ENCODE measurements at regions not wholly inside any gene's neighbourhood (a gene's known extent, or its start where the extent isn't known, plus 50 kb on each side); places are given as distances from the start of the nearest gene placed in this dataset.

GRCh38 chr4:140297221-140297570 is 76.2 kb upstream of the SCOC start:
- H3K27ac Mint-ChIP-seq, result no peak overlapping the region
- no peaks in the 10 kb centered on the region for H3K36me3 Mint-ChIP-seq (ENCODE audit: low read depth)
- no peak overlapping the region for H3K4me3 Mint-ChIP-seq
- H3K27me3 Mint-ChIP-seq, result peaks cover 3% of the 10 kb centered on the region
- H3K9me3 Mint-ChIP-seq, result no peaks in the 10 kb centered on the region
- H3K4me1 Mint-ChIP-seq, result peaks cover 2% of the 10 kb centered on the region
- intact Hi-C loops (cut with micrococcal nuclease), result no loop called here
- no peak for DNase-seq

GRCh38 chr4:140296335-140297220 is 76.9 kb upstream of the SCOC start:
- peaks cover 2% of the 10 kb centered on the region for H3K4me1 Mint-ChIP-seq

GRCh38 chr4:140293979-140294378 is 79.5 kb upstream of the SCOC start:
- Mint-ChIP-seq H3K27me3 (peaks cover 3% of the 10 kb centered on the region), H3K4me1 (no peaks in the 10 kb centered on the region), H3K27ac (no peak overlapping the region), H3K36me3 (ENCODE audit: low read depth) (no peaks in the 10 kb centered on the region), H3K9me3 (no peaks in the 10 kb centered on the region), H3K4me3 (no peak overlapping the region)
- intact Hi-C loops (cut with micrococcal nuclease), result no loop called here
- DNase-seq, result no peak

More at GRCh38 chr4:140296335-140297220, 76.9 kb upstream of the SCOC start:
- Mint-ChIP-seq H3K4me3 (no peak overlapping the region), H3K27me3 (peaks cover 3% of the 10 kb centered on the region), H3K36me3 (ENCODE audit: low read depth) (no peaks in the 10 kb centered on the region), H3K9me3 (no peaks in the 10 kb centered on the region), H3K27ac (no peak overlapping the region)
- intact Hi-C loops (cut with micrococcal nuclease), result no loop called here
- no peak for DNase-seq

GRCh38 chr4:140291259-140291658 is 82.2 kb upstream of the SCOC start:
- intact Hi-C loops (cut with micrococcal nuclease), result no loop called here
- Mint-ChIP-seq H3K27me3 (peaks cover 3% of the 10 kb centered on the region), H3K9me3 (no peaks in the 10 kb centered on the region), H3K4me3 (no peak overlapping the region), H3K36me3 (ENCODE audit: low read depth) (no peaks in the 10 kb centered on the region), H3K27ac (no peak overlapping the region), H3K4me1 (no peaks in the 10 kb centered on the region)
- DNase-seq, result no peak

GRCh38 chr4:140289486-140289885 is 84.0 kb upstream of the SCOC start:
- Mint-ChIP-seq H3K27me3 (peaks cover under 1% of the 10 kb centered on the region), H3K9me3 (no peaks in the 10 kb centered on the region)

GRCh38 chr4:140286456-140286855 is 87.0 kb upstream of the SCOC start:
- no peak overlapping the region for H3K27ac Mint-ChIP-seq
- H3K27me3 Mint-ChIP-seq, result peaks cover 8% of the 10 kb centered on the region
- no peak overlapping the region for H3K4me3 Mint-ChIP-seq
- no peak for DNase-seq
- intact Hi-C loops (cut with micrococcal nuclease), result no loop called here
- no peaks in the 10 kb centered on the region for H3K9me3 Mint-ChIP-seq
- H3K4me1 Mint-ChIP-seq, result no peaks in the 10 kb centered on the region
- no peaks in the 10 kb centered on the region for H3K36me3 Mint-ChIP-seq (ENCODE audit: low read depth)

More at GRCh38 chr4:140289486-140289885, 84.0 kb upstream of the SCOC start:
- no peak for DNase-seq
- Mint-ChIP-seq H3K4me3 (no peak overlapping the region), H3K36me3 (ENCODE audit: low read depth) (no peaks in the 10 kb centered on the region), H3K4me1 (no peaks in the 10 kb centered on the region), H3K27ac (no peak overlapping the region)
- intact Hi-C loops (cut with micrococcal nuclease), result no loop called here

GRCh38 chr4:140284456-140284855 is 89.0 kb upstream of the SCOC start:
- intact Hi-C loops (cut with micrococcal nuclease), result no loop called here

GRCh38 chr4:140281828-140282552 is 91.5 kb upstream of the SCOC start:
- Mint-ChIP-seq H3K9me3 (no peaks in the 10 kb centered on the region), H3K4me1 (no peaks in the 10 kb centered on the region), H3K4me3 (no peak overlapping the region), H3K27me3 (peaks cover 15% of the 10 kb centered on the region), H3K36me3 (ENCODE audit: low read depth) (no peaks in the 10 kb centered on the region), H3K27ac (no peak overlapping the region)
- intact Hi-C loops (cut with micrococcal nuclease), result no loop called here
- DNase-seq, result no peak

More at GRCh38 chr4:140284456-140284855, 89.0 kb upstream of the SCOC start:
- H3K9me3 Mint-ChIP-seq, result no peaks in the 10 kb centered on the region
- H3K4me1 Mint-ChIP-seq, result no peaks in the 10 kb centered on the region
- no peak overlapping the region for H3K4me3 Mint-ChIP-seq
- H3K27ac Mint-ChIP-seq, result no peak overlapping the region
- peaks cover 8% of the 10 kb centered on the region for H3K27me3 Mint-ChIP-seq
- no peaks in the 10 kb centered on the region for H3K36me3 Mint-ChIP-seq (ENCODE audit: low read depth)
- DNase-seq, result no peak

- no peak overlapping the region for H3K27ac Mint-ChIP-seq
These were observed 95.9 kb upstream of the SCOC start for GRCh38 chr4:140277576-140277975.

GRCh38 chr4:140271553-140271952 is 101.9 kb upstream of the SCOC start:
- H3K27me3 Mint-ChIP-seq, result peaks cover 10% of the 10 kb centered on the region
- H3K36me3 Mint-ChIP-seq (ENCODE audit: low read depth), result no peaks in the 10 kb centered on the region
- no peaks in the 10 kb centered on the region for H3K4me1 Mint-ChIP-seq
- DNase-seq, result no peak
- no peak overlapping the region for H3K4me3 Mint-ChIP-seq
- intact Hi-C loops (cut with micrococcal nuclease), result no loop called here
- no peak overlapping the region for H3K27ac Mint-ChIP-seq
- H3K9me3 Mint-ChIP-seq, result no peaks in the 10 kb centered on the region

More at GRCh38 chr4:140277576-140277975, 95.9 kb upstream of the SCOC start:
- Mint-ChIP-seq H3K4me3 (no peak overlapping the region), H3K36me3 (ENCODE audit: low read depth) (no peaks in the 10 kb centered on the region), H3K9me3 (no peaks in the 10 kb centered on the region), H3K27me3 (peaks cover 7% of the 10 kb centered on the region), H3K4me1 (no peaks in the 10 kb centered on the region)
- DNase-seq, result no peak
- intact Hi-C loops (cut with micrococcal nuclease), result no loop called here

- Mint-ChIP-seq H3K4me1 (no peaks in the 10 kb centered on the region), H3K4me3 (no peak overlapping the region), H3K27ac (no peak overlapping the region), H3K9me3 (no peaks in the 10 kb centered on the region), H3K36me3 (ENCODE audit: low read depth) (no peaks in the 10 kb centered on the region), H3K27me3 (peaks cover 12% of the 10 kb centered on the region)
- intact Hi-C loops (cut with micrococcal nuclease), result no loop called here
- no peak for DNase-seq
These were observed 104.1 kb upstream of the SCOC start for GRCh38 chr4:140269369-140269768.

- H3K27ac Mint-ChIP-seq, result no peak overlapping the region
- H3K4me3 Mint-ChIP-seq, result no peak overlapping the region
- no peaks in the 10 kb centered on the region for H3K36me3 Mint-ChIP-seq (ENCODE audit: low read depth)
- no peak for DNase-seq
- peaks cover 13% of the 10 kb centered on the region for H3K27me3 Mint-ChIP-seq
- no peaks in the 10 kb centered on the region for H3K4me1 Mint-ChIP-seq
- H3K9me3 Mint-ChIP-seq, result no peaks in the 10 kb centered on the region
- intact Hi-C loops (cut with micrococcal nuclease), result no loop called here
These were observed 105.1 kb upstream of the SCOC start for GRCh38 chr4:140268186-140268841.

GRCh38 chr4:140267576-140267975 is 105.9 kb upstream of the SCOC start:
- H3K4me3 Mint-ChIP-seq, result no peak overlapping the region

More at GRCh38 chr4:140267576-140267975, 105.9 kb upstream of the SCOC start:
- intact Hi-C loops (cut with micrococcal nuclease), result no loop called here
- DNase-seq, result no peak
- Mint-ChIP-seq H3K27me3 (peaks cover 16% of the 10 kb centered on the region), H3K27ac (no peak overlapping the region), H3K4me1 (no peaks in the 10 kb centered on the region), H3K36me3 (ENCODE audit: low read depth) (no peaks in the 10 kb centered on the region), H3K9me3 (no peaks in the 10 kb centered on the region)
